ENCODE measurements at regions not wholly inside any gene's neighbourhood (a gene's known extent, or its start where the extent isn't known, plus 50 kb on each side); places are given as distances from the start of the nearest gene placed in this dataset.

GRCh38 chr12:18807714-18808113, 69.8 kb downstream of the CAPZA3 start:
- H3K27ac ChIP-seq, result no peak overlapping the region
- no peaks in the 10 kb centered on the region for H3K9me3 ChIP-seq
- no peak for TF ChIP-seq CTCF (IDR thresholded peaks at IDR 0.05)
- no peak for DNase-seq
- no peaks in the 10 kb centered on the region for H3K4me1 ChIP-seq
- no peak for ATAC-seq
- no peaks in the 10 kb centered on the region for H3K27me3 ChIP-seq
- H3K36me3 ChIP-seq, result no peaks in the 10 kb centered on the region
- H3K4me3 ChIP-seq, result no peak overlapping the region
- intact Hi-C loops (cut with DNase I), result no loop called here

- no peaks in the 10 kb centered on the region for H3K9me3 ChIP-seq
- H3K36me3 ChIP-seq, result no peaks in the 10 kb centered on the region
- no peaks in the 10 kb centered on the region for H3K27me3 ChIP-seq
- H3K4me1 ChIP-seq, result no peaks in the 10 kb centered on the region
- intact Hi-C loops (cut with DNase I), result no loop called here
- TF ChIP-seq CTCF (IDR thresholded peaks at IDR 0.05), result no peak
- DNase-seq (no peak), ATAC-seq (no peak)
- H3K27ac ChIP-seq, result no peak overlapping the region
- H3K4me3 ChIP-seq, result no peak overlapping the region
These were observed 70.3 kb downstream of the CAPZA3 start for GRCh38 chr12:18808221-18808620.

- H3K4me3 ChIP-seq, result no peak overlapping the region
These were observed 72.8 kb downstream of the CAPZA3 start for GRCh38 chr12:18810537-18811253.

GRCh38 chr12:18811273-18811672, 73.4 kb downstream of the CAPZA3 start:
- no peak for TF ChIP-seq CTCF (IDR thresholded peaks at IDR 0.05)
- Histone ChIP-seq H3K36me3 (no peaks in the 10 kb centered on the region), H3K4me1 (no peaks in the 10 kb centered on the region), H3K9me3 (no peaks in the 10 kb centered on the region), H3K27ac (no peak overlapping the region), H3K27me3 (no peaks in the 10 kb centered on the region), H3K4me3 (no peak overlapping the region)
- intact Hi-C loops (cut with DNase I), result no loop called here
- DNase-seq, result no peak
- ATAC-seq, result peak; percentile 22

More at GRCh38 chr12:18810537-18811253, 72.8 kb downstream of the CAPZA3 start:
- TF ChIP-seq CTCF (IDR thresholded peaks at IDR 0.05), result no peak
- no peaks in the 10 kb centered on the region for H3K4me1 ChIP-seq
- ATAC-seq (no peak), DNase-seq (no peak)
- intact Hi-C loops (cut with DNase I), result no loop called here
- no peaks in the 10 kb centered on the region for H3K27me3 ChIP-seq
- no peaks in the 10 kb centered on the region for H3K9me3 ChIP-seq
- H3K36me3 ChIP-seq, result no peaks in the 10 kb centered on the region
- H3K27ac ChIP-seq, result no peak overlapping the region

- H3K36me3 ChIP-seq, result no peaks in the 10 kb centered on the region
- H3K9me3 ChIP-seq, result no peaks in the 10 kb centered on the region
- DNase-seq (no peak), ATAC-seq (no peak)
- no peak for TF ChIP-seq CTCF (IDR thresholded peaks at IDR 0.05)
- H3K4me3 ChIP-seq, result no peak overlapping the region
- no peak overlapping the region for H3K27ac ChIP-seq
- intact Hi-C loops (cut with DNase I), result no loop called here
- H3K4me1 ChIP-seq, result no peaks in the 10 kb centered on the region
- no peaks in the 10 kb centered on the region for H3K27me3 ChIP-seq
These were observed 75.8 kb downstream of the CAPZA3 start for GRCh38 chr12:18813753-18814152.
